Tibial nerve (tissue), 4 donors: ENCODE measurements at regions not wholly inside any gene's neighbourhood (a gene's known extent, or its start where the extent isn't known, plus 50 kb on each side); places are given as distances from the start of the nearest gene placed in this dataset.
"Not testable (repeated sequence)": the region's sequence is repeated elsewhere in the genome, so short reads cannot be mapped to it uniquely, and the experiment has no call there.

Source experiments
- DNase-seq, 2 donors: peaks; one replicate each; pipeline ENCODE4 v3.0.0-alpha.2; 2019; ENCODE audit warnings: low spot score in 2 of 2
- H3K27ac ChIP-seq, 4 donors: fragments of 200-600 bp; sonication (generic) in 3 of 4; one replicate each; pipeline ENCODE4 v1.5.1; 2017 to 2019; ENCODE audit warnings: mild to moderate bottlenecking in 1 of 4
- H3K27me3 ChIP-seq, 2 donors: fragments of 200-600 bp; sonication (generic) in 1 of 2; one replicate each; pipeline versions ENCODE4 v1.5.1 to v1.6.0; 2017 to 2019
- H3K36me3 ChIP-seq, 3 donors: fragments of 200-600 bp; sonication (generic); one replicate each; pipeline ENCODE4 v1.5.1; 2018 to 2019
- H3K4me1 ChIP-seq, 4 donors: fragments of 200-600 bp; sonication (generic) in 3 of 4; one replicate each; pipeline ENCODE4 v1.5.1; 2017 to 2019
- H3K4me3 ChIP-seq, 4 donors: fragments of 200-600 bp; sonication (generic) in 3 of 4; one replicate each; pipeline ENCODE4 v1.5.1; 2017 to 2019; ENCODE audit warnings: mild to moderate bottlenecking in 1 of 4, moderate library complexity in 1 of 4
- H3K9me3 ChIP-seq, 4 donors: fragments of 200-600 bp; sonication (generic) in 3 of 4; one replicate each; pipeline ENCODE4 v1.5.1; 2017 to 2019
- EP300 ChIP-seq, 2 donors: sonication (generic); formaldehyde crosslinking; IDR thresholded peaks; one replicate each; pipeline ENCODE4 v1.6.1; 2017; ENCODE audit warnings: antibody characterized with exemption in 2 of 2, mild to moderate bottlenecking in 1 of 2
- POLR2A ChIP-seq, 2 donors: fragments of 450-650 bp; IDR thresholded peaks; one replicate each; pipeline ENCODE4 v1.6.1; 2017; ENCODE audit warnings: antibody characterized with exemption in 2 of 2, mild to moderate bottlenecking in 2 of 2, moderate library complexity in 2 of 2
- WGBS, 2 donors: methylation state at CpG; one replicate each; pipeline ENCODE4 v1.1.5; 2018; 5-methylcytosine and 5-hydroxymethylcytosine counted together
- TF ChIP-seq, protein P1 (sequence below), 5 experiments: fragments of 200-600 bp in 3 of 5; fragments of 450-650 bp in 2 of 5; sonication (generic) in 3 of 5; IDR thresholded peaks; one replicate each; pipeline ENCODE4 v1.5.1; 2016 to 2019; ENCODE audit warnings: antibody characterized with exemption in 5 of 5, mild to moderate bottlenecking in 3 of 5, moderate library complexity in 2 of 5

DNA sequence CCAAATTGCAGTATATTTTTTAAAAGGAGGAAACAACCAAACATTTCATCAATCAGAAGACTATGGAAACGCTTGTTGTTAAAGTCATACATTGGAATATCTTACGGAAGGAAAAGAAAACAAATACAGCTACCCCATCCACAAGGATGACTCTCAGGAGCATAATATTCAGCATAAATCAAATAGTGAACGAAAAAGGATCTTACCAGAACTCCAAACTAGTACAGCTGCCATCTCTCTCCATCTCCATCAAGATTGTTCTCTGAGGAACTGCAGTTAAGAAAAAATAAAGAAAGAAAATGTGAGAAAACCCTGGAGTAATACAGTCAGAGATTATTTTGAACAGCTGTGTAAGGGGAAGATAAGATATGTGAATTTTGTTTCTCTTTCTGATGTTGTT is 299.8 kb upstream of the CNTN5 start:
- H3K4me3 ChIP-seq, result no peak overlapping the region
- TF ChIP-seq, protein P1, sequence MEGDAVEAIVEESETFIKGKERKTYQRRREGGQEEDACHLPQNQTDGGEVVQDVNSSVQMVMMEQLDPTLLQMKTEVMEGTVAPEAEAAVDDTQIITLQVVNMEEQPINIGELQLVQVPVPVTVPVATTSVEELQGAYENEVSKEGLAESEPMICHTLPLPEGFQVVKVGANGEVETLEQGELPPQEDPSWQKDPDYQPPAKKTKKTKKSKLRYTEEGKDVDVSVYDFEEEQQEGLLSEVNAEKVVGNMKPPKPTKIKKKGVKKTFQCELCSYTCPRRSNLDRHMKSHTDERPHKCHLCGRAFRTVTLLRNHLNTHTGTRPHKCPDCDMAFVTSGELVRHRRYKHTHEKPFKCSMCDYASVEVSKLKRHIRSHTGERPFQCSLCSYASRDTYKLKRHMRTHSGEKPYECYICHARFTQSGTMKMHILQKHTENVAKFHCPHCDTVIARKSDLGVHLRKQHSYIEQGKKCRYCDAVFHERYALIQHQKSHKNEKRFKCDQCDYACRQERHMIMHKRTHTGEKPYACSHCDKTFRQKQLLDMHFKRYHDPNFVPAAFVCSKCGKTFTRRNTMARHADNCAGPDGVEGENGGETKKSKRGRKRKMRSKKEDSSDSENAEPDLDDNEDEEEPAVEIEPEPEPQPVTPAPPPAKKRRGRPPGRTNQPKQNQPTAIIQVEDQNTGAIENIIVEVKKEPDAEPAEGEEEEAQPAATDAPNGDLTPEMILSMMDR (IDR thresholded peaks at IDR 0.05), result no peak
- no peak for TF ChIP-seq POLR2A (IDR thresholded peaks at IDR 0.05)
- no peak for TF ChIP-seq EP300 (IDR thresholded peaks at IDR 0.05)
- DNase-seq, result no peak
- 55 to 72% methylated on average over 3 of the region's 3 CpGs for WGBS, 2 donors
- no peak overlapping the region for H3K27ac ChIP-seq
- H3K36me3 ChIP-seq, result no peaks in the 10 kb centered on the region
- no peaks in the 10 kb centered on the region for H3K27me3 ChIP-seq
- H3K9me3 ChIP-seq, result peaks cover 0 to 6% (median 0%) of the 10 kb centered on the region in 4 donors
- no peaks in the 10 kb centered on the region for H3K4me1 ChIP-seq

DNA sequence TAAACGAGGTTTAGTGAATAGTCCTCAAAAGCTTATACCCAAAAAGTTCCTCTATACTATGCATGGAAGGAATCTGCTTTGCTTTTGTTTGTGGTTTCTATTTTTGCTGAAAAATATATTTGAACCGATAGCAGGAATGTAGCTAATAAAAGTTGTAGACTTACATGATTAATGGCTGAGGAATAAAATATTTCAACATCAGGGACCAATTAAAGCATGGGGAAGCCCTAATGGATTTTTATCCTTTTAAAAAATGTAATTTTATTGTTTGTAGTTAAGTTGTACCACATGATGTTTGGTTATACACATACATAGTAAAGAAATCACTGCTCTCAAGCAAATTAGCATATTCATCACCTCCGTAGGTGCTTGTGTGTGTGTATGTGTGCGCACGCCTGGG is 295.3 kb upstream of the CNTN5 start:
- Histone ChIP-seq H3K9me3 (no peaks in the 10 kb centered on the region), H3K27me3 (no peaks in the 10 kb centered on the region), H3K4me3 (no peak overlapping the region), H3K27ac (no peak overlapping the region), H3K36me3 (no peaks in the 10 kb centered on the region), H3K4me1 (no peaks in the 10 kb centered on the region)
- DNase-seq, result no peak
- TF ChIP-seq POLR2A (IDR thresholded peaks at IDR 0.05) (no peak), EP300 (IDR thresholded peaks at IDR 0.05) (no peak)
- TF ChIP-seq, protein P1 (IDR thresholded peaks at IDR 0.05), result no peak
- WGBS, 2 donors, result 67 to 69% methylated on average over 5 of the region's 5 CpGs

DNA sequence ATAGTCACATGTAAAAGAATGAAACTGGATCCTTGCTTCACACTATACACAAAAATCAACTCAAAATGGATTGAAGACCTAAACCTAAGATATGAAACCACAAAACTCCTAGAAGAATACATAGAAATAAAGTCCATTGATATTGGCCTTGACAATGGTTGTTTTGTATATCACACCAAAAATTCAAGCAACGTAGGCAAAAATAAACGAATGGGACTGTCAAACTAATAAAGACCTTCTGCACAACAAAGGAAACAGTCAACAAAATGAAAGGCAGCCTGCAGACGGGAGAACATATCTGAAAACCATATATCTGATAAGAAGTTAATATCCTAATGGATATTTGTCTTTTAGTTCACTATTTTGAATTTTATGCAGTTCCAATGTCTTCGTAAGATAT is 292.3 kb upstream of the CNTN5 start:
- Histone ChIP-seq H3K4me1 (no peaks in the 10 kb centered on the region), H3K27ac (no peak overlapping the region), H3K9me3 (no peaks in the 10 kb centered on the region), H3K27me3 (no peaks in the 10 kb centered on the region), H3K4me3 (no peak overlapping the region), H3K36me3 (no peaks in the 10 kb centered on the region)
- no peak for DNase-seq
- WGBS, 2 donors, result 68 to 73% methylated on average over 4 of the region's 4 CpGs
- TF ChIP-seq POLR2A (IDR thresholded peaks at IDR 0.05), result no peak
- no peak for TF ChIP-seq EP300 (IDR thresholded peaks at IDR 0.05)
- TF ChIP-seq, protein P1 (IDR thresholded peaks at IDR 0.05), result no peak

DNA sequence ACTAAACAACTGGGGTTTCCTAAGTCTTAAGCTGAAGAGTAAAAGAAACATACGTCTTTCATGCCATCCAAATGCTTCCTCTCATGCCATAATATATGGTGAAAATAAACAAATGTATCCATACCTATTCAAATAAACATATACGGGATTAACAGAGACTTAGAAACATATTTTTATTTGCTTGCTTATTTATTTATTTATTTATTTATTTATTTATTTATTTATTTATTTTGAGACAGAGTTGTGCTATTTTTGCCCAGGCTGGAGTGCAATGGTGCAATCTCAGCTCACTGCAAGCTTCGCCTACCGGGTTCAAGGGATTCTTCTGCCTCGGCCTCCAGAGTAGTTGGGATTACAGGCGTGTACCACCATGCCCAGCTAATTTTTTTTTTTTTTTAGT is 291.6 kb upstream of the CNTN5 start:
- no peaks in the 10 kb centered on the region for H3K9me3 ChIP-seq
- 94 to 96% methylated on average over 6 of the region's 6 CpGs for WGBS, 2 donors
- DNase-seq, result no peak
- H3K27me3 ChIP-seq, result no peaks in the 10 kb centered on the region
- H3K4me1 ChIP-seq, result no peaks in the 10 kb centered on the region
- H3K27ac ChIP-seq, result no peak overlapping the region
- no peak overlapping the region for H3K4me3 ChIP-seq
- H3K36me3 ChIP-seq, result no peaks in the 10 kb centered on the region
- TF ChIP-seq, protein P1 (IDR thresholded peaks at IDR 0.05), result no peak
- no peak for TF ChIP-seq POLR2A (IDR thresholded peaks at IDR 0.05)
- TF ChIP-seq EP300 (IDR thresholded peaks at IDR 0.05), result no peak

DNA sequence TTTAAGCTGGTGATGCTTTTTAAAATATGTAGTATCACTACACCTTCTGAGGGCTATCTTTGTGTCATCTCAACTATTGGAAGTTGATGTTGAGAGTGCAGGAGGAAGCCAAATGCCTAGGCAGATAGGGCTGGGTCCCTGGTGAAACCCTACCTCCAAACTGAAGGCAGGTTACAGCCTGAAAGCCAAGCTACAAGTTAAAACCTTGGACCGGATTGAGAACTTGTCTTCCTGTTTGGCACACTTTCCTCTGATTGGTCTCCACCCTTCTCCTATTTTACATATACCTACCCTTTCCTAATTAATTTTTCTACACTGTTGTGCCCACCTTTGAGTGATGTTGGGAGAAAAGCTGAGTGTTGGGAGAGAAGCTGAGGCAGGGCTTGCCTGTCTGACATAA is 287.8 kb upstream of the CNTN5 start:
- no peak overlapping the region for H3K4me3 ChIP-seq
- no peak overlapping the region for H3K27ac ChIP-seq
- no peaks in the 10 kb centered on the region for H3K4me1 ChIP-seq
- no peaks in the 10 kb centered on the region for H3K27me3 ChIP-seq
- DNase-seq, result no peak
- no peaks in the 10 kb centered on the region for H3K36me3 ChIP-seq
- 96 to 100% methylated on average over 1 of the region's 1 CpG for WGBS, 2 donors
- H3K9me3 ChIP-seq, result no peaks in the 10 kb centered on the region
- TF ChIP-seq EP300 (IDR thresholded peaks at IDR 0.05) (no peak), POLR2A (IDR thresholded peaks at IDR 0.05) (no peak)
- TF ChIP-seq, protein P1 (IDR thresholded peaks at IDR 0.05), result no peak

DNA sequence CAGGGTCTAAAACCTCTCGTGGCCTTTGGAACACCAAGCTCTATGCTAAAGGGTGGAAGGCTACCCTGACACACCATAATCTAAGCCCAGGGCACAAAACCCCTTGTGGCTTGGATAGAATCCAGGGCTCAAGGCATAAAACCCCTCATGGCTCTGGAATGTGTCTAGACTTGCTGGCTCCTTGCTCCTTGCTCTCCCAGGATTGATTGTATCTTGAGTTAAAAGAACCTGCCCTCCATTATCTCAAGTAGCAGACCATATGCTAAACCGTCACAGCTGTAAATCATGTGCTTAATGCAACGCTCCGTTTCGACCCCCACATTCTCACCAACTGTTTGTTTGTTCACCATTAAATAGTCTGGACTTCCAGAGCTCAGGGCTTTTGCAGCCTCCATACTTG is 287.4 kb upstream of the CNTN5 start:
- not testable (repeated sequence) for H3K27me3 ChIP-seq, DNase-seq, H3K27ac ChIP-seq, H3K36me3 ChIP-seq, H3K9me3 ChIP-seq, H3K4me3 ChIP-seq, H3K4me1 ChIP-seq
- WGBS, 2 donors, result 64 to 74% methylated on average over 5 of the region's 5 CpGs
